DMS53 treated with DMSO at 0.1 percent for 48 hours (cell line): ENCODE measurements at regions not wholly inside any gene's neighbourhood (a gene's known extent, or its start where the extent isn't known, plus 50 kb on each side); places are given as distances from the start of the nearest gene placed in this dataset.

Experiments used
- DNase-seq: peaks from one replicate; lab custom pipeline; 2025; ENCODE audit not compliant: unreplicated experiment; lab: John Stamatoyannopoulos, UW

- no peak for DNase-seq
These were observed 186.5 kb downstream of the KATNIP start for GRCh38 chr16:27736431-27736830.

GRCh38 chr16:27737513-27737912 lies 187.6 kb downstream of the KATNIP start:
- DNase-seq, result no peak
